AG10803 (cell line): ENCODE measurements at regions not wholly inside any gene's neighbourhood (a gene's known extent, or its start where the extent isn't known, plus 50 kb on each side); places are given as distances from the start of the nearest gene placed in this dataset.
"Not testable (repeated sequence)": the region's sequence is repeated elsewhere in the genome, so short reads cannot be mapped to it uniquely, and the experiment has no call there.

Source experiments
- DNase-seq: peaks from one replicate; pipeline ENCODE4 v3.0.0; 2010; ENCODE audit warnings: low read depth
- H3K4me3 ChIP-seq: 2 replicates; pipeline ENCODE4 v1.5.1; 2011; ENCODE audit warnings: mild to moderate bottlenecking, low read length, control low read depth
- TF ChIP-seq, protein P1 (sequence below): conservative IDR thresholded peaks from 2 replicates; pipeline ENCODE4 v1.5.1; 2011; ENCODE audit warnings: mild to moderate bottlenecking, low read length, control low read depth, inconsistent platforms

DNA sequence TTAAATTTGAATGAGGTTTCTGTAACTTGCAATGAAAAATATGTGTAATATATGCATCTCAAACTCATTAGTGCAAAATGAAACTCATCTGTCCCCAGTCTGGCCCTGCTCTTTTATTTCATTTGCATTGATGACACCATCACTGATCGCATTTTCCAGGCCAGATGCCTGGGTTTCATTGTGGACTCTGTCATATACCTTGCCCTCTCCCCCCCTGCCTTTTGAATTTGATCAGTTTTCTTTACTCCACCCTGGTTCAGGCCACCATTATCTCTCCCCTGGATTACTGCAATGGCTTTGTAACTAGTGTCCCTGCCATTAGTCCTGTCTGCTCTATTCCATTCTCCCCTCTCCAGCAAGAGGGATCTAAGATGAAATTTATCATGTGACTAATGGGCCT lies 360.6 kb upstream of the C11orf87 start:
- no peak for DNase-seq
- H3K4me3 ChIP-seq, result no peak overlapping the region
- TF ChIP-seq, protein P1, sequence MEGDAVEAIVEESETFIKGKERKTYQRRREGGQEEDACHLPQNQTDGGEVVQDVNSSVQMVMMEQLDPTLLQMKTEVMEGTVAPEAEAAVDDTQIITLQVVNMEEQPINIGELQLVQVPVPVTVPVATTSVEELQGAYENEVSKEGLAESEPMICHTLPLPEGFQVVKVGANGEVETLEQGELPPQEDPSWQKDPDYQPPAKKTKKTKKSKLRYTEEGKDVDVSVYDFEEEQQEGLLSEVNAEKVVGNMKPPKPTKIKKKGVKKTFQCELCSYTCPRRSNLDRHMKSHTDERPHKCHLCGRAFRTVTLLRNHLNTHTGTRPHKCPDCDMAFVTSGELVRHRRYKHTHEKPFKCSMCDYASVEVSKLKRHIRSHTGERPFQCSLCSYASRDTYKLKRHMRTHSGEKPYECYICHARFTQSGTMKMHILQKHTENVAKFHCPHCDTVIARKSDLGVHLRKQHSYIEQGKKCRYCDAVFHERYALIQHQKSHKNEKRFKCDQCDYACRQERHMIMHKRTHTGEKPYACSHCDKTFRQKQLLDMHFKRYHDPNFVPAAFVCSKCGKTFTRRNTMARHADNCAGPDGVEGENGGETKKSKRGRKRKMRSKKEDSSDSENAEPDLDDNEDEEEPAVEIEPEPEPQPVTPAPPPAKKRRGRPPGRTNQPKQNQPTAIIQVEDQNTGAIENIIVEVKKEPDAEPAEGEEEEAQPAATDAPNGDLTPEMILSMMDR, result no peak

DNA sequence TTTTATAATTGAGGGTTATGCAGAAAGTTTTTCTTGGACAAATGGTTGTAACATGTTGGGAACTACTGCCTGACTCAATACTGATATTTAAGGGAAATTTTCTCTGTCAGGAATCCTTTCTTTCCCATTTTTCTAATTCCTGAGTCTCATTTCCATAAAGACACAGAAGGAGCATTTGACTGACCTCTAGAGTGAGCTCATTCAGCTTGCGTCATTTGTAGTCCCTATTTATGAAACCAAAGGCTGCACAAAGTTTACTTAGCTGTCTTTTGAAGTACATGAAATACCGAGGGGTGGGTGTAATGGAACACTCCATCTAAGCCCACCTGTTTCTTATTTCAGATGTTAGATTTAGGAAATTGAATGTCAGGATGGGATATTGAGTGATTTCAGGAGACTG lies 359.5 kb upstream of the C11orf87 start:
- no peak overlapping the region for H3K4me3 ChIP-seq
- TF ChIP-seq, protein P1, result no peak
- peak; percentile 42 for DNase-seq

DNA sequence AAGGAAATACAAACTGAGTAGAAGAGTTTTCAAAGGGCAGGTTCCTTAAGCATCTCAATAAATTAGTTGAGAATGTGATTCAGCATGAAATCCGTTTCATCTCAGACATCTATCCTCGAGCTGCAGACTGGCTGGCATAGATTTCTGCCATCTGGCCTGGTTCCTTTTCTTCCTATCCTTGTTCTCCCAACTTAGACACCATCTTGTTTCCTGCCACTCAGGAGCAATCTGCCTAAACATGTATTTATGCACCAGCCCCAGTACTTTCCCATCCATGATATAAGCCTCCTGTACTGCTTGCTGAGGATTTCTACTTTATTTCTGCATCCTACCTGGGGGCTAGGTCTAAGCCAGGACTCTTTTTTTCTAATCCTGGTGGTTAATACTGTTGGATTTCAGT lies 359.1 kb upstream of the C11orf87 start:
- DNase-seq, result no peak
- no peak overlapping the region for H3K4me3 ChIP-seq
- TF ChIP-seq, protein P1, result no peak

DNA sequence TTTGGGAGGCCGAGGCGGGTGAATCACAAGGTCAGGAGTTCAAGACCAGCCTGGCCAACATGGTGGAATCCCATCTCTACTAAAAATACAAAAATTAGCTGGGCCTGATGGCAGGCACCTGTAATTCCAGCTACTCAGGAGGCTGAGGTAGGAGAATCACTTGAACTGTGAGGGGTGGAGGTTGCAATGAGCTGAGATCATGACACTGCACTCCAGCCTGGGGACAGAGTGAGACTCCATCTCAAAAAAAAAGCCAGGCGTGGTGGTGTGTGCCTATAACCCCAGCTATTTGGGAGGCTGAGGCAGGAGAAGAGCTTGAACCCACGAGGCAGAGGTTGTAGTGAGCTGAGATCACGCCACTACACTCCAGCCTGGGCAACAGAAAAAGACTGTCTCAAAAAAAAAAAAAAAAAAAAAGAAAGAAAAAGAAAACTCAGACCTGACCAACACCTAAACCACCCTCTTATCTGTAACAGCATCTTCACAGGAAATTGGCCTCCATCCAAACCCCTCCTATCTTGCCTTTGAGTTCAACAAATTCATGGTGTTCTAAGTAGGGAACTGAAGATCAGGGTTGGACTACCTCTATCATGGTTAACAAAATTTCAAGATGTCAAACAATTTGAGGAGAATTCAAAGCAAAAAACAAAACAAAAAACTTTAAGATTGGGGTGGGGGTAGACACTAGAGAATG lies 357.2 kb upstream of the C11orf87 start:
- not testable (repeated sequence) for H3K4me3 ChIP-seq, DNase-seq

DNA sequence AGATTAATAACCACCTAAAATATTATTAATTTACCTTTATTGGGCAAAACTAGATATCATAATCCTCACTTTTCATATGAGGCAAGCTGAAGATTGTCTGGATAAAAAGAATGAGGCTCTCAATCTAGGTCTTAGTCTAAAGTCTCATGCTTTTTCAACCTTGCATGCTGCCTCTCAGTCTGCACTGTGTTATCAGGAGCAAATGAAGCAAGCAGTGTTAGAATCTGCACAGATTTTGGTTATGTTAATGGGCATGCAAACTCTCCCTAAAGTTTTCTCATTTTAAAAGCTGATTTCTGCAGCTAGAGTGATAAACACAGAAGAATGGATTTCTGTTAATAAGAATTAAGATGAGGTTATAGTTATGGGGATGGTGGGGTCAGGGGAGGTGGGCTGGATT lies 350.7 kb upstream of the C11orf87 start:
- TF ChIP-seq, protein P1, result no peak
- H3K4me3 ChIP-seq, result no peak overlapping the region
- no peak for DNase-seq

DNA sequence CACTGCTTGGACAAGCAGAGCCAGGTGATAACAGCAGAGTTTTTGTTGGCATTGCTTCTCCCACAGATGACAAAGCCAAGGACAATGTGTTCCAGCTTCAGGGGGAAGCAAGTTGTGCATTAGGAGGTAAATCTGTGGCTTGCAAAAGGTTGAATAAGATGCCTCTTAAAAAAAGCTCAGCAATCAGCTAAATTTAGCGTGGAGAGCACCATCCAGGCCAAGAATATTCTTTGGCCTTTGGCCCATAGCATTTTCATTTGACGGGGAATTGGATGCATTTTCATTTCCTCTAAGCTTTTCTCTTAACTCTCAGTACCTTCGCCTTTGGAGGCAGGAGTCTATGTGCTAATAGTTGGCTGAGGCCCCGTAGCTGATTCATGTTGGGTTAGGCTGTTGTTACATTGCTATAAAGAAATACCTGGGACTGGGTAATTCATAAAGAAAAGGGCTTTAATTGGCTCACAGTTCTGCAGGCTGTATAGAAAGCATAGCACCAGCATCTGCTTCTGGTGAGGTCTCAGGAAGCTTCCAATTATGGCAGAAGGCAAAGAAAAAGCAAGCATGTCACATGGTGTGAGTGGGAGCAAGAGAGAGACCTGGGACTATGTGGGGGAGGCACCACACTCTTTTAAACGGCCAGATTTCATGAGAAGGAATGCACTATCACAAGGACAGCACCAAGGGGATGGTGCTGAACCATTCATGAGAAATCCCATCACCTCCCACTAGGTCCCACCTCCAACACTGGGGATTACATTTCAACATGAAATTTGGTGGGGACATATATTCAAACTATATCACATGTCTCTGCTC lies 350.1 kb upstream of the C11orf87 start:
- TF ChIP-seq, protein P1, result no peak
- DNase-seq, result peak; percentile 67
- no peak overlapping the region for H3K4me3 ChIP-seq

DNA sequence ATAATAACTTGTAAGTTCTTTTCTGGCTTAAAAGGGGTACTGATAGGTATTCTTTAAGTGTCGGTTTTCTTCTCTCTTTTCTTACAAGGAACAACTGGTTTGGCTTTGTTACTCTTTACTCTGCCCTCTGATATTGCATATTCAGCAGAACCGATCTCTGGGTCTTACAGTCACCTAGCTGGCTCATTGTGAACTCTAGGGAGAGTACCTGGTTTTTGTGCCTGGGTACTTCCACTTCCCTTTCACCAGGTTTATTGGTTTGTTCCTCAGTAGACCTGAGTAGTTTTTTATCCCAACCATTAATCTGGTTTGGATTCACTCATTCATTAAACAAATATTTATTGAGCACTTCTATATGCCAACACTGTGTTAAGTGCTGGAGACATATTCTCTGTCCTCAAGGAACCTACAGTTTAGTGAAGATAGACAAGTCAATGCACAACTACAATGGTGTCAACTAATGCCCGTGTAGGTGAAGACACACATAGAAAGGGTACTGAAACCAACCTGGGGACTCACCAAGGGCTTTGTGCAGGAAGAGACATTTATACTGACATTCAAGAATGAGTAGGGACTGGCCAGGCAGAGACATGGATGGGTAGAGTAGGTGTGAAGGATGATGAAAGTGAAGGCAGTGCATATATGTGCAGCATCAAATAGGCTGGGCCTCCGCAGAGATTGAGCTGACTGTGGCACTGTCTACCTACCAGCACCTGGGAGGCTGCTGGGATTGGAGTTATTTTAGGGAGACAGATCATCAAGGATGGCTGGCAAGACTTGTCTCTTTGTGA lies 348.8 kb upstream of the C11orf87 start:
- TF ChIP-seq, protein P1, result no peak
- no peak overlapping the region for H3K4me3 ChIP-seq
- DNase-seq, result no peak
